Loucy (cell line): ENCODE measurements at regions not wholly inside any gene's neighbourhood (a gene's known extent, or its start where the extent isn't known, plus 50 kb on each side); places are given as distances from the start of the nearest gene placed in this dataset.

Experiments
- CTCF ChIP-seq: fragments of 200-600 bp; sonication (generic); conservative IDR thresholded peaks from 2 replicates; pipeline ENCODE4 v1.5.1; 2014; ENCODE audit warnings: mild to moderate bottlenecking, antibody characterized with exemption, low read length
- EZH2phosphoT487 ChIP-seq: fragments of 200-600 bp; IDR thresholded peaks from 2 replicates; pipeline ENCODE4 v1.6.1; 2018; ENCODE audit warnings: antibody characterized with exemption, mild to moderate bottlenecking, moderate library complexity, borderline replicate concordance

GRCh38 chr6:139439349-139439748 is 64.9 kb upstream of the CITED2 start:
- TF ChIP-seq CTCF = no peak
- TF ChIP-seq EZH2phosphoT487 = no peak
